Nephron progenitor cell (in vitro differentiated cells): ENCODE measurements at regions not wholly inside any gene's neighbourhood (a gene's known extent, or its start where the extent isn't known, plus 50 kb on each side); places are given as distances from the start of the nearest gene placed in this dataset.

Source experiments
- DNase-seq: peaks from one replicate; pipeline ENCODE4 v3.0.0; 2021
- H3K27ac Mint-ChIP-seq: 2 replicates; pipeline ENCODE4 v1.8.0; 2021; ENCODE audit warnings: mild to moderate bottlenecking, moderate library complexity, mixed read lengths
- H3K27me3 Mint-ChIP-seq: 2 replicates; pipeline ENCODE4 v1.8.0; 2021; ENCODE audit warnings: mild to moderate bottlenecking, low read depth, mixed read lengths; ENCODE audit not compliant: poor library complexity
- H3K36me3 Mint-ChIP-seq: 2 replicates; pipeline ENCODE4 v1.8.0; 2021; ENCODE audit warnings: low read depth, mixed read lengths
- H3K4me1 Mint-ChIP-seq: 2 replicates; pipeline ENCODE4 v1.8.0; 2021; ENCODE audit warnings: mixed read lengths
- H3K4me3 Mint-ChIP-seq: 2 replicates; pipeline ENCODE4 v1.8.0; 2021; ENCODE audit warnings: mild to moderate bottlenecking, moderate library complexity, mixed read lengths
- H3K9me3 Mint-ChIP-seq: 2 replicates; pipeline ENCODE4 v1.8.0; 2021; ENCODE audit warnings: mild to moderate bottlenecking, moderate library complexity, mixed read lengths
- TF ChIP-seq, protein P1 (sequence below): fragments of 200-600 bp; sonication (generic); IDR thresholded peaks from 2 replicates; pipeline ENCODE4 v1.5.0; 2021; ENCODE audit warnings: antibody characterized with exemption

DNA sequence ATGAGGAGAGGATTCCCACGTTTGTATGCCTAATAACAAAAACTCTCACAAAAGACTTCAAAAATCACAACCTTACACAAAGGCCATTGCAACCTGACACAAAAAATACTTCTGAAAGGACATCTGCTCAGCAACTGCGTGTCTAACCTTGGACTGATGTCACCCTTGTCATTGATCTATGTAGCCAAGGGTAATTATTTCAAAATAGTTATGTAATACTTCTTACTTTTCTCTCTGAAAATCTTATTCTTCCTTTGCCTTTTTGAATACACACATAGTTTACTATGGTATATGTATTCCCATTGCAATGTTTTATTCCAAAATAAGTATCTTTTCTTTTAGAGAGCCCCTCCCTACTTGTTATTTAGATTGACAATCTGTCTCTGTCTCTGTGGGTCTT lies 355.3 kb downstream of the MSX2 start:
- Mint-ChIP-seq H3K27me3 (peaks cover 2% of the 10 kb centered on the region), H3K9me3 (peaks cover 21% of the 10 kb centered on the region), H3K4me1 (no peaks in the 10 kb centered on the region), H3K27ac (no peak overlapping the region), H3K4me3 (no peak overlapping the region), H3K36me3 (no peaks in the 10 kb centered on the region)
- TF ChIP-seq, protein P1, sequence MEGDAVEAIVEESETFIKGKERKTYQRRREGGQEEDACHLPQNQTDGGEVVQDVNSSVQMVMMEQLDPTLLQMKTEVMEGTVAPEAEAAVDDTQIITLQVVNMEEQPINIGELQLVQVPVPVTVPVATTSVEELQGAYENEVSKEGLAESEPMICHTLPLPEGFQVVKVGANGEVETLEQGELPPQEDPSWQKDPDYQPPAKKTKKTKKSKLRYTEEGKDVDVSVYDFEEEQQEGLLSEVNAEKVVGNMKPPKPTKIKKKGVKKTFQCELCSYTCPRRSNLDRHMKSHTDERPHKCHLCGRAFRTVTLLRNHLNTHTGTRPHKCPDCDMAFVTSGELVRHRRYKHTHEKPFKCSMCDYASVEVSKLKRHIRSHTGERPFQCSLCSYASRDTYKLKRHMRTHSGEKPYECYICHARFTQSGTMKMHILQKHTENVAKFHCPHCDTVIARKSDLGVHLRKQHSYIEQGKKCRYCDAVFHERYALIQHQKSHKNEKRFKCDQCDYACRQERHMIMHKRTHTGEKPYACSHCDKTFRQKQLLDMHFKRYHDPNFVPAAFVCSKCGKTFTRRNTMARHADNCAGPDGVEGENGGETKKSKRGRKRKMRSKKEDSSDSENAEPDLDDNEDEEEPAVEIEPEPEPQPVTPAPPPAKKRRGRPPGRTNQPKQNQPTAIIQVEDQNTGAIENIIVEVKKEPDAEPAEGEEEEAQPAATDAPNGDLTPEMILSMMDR = no peak
- no peak for DNase-seq

DNA sequence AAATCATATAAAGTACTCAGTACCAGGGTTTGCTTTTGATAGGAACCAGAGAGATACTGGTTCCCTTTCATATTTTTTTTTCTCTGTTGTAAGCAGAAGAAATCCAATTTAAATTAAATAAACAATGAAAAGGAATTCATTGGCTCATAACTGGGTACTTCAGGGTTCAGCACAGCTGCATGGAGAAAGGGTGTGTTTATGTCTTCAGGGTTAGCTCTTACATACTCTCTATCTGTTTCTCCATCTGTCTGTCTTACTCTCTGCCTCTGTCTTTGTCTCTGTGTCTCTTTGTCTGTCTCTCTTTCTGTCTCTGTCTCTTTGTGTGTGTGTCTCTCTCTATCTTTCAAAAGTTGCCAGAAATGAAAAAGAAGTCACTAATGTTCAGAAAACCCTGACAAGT lies 345.9 kb downstream of the MSX2 start:
- H3K36me3 Mint-ChIP-seq = no peaks in the 10 kb centered on the region
- TF ChIP-seq, protein P1 = no peak
- no peaks in the 10 kb centered on the region for H3K4me1 Mint-ChIP-seq
- peaks cover 10% of the 10 kb centered on the region for H3K27me3 Mint-ChIP-seq
- peaks cover 10% of the 10 kb centered on the region for H3K9me3 Mint-ChIP-seq
- no peak overlapping the region for H3K27ac Mint-ChIP-seq
- no peak overlapping the region for H3K4me3 Mint-ChIP-seq
- DNase-seq = no peak

DNA sequence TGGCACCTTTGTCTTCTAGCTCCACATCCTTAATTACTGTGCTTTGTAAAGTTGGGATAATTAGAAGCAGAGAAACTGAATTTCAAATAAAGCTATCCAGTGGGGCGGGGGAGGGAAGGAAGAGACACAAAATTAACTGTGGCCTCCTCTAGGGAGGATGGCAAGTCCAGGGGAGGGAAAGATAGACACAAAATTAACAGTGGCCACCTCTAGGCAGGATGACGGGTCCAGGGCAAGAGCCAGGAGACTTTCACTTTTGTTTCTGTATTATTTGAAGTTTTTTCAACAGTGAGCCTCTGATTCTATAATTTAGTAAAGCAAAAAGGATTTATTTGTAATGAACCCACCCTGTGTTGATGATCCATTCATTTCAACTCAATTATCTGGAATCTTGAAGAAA lies 335.9 kb downstream of the MSX2 start:
- H3K4me3 Mint-ChIP-seq = peak overlapping the region; percentile 18
- H3K27me3 Mint-ChIP-seq = peaks cover 49% of the 10 kb centered on the region
- no peaks in the 10 kb centered on the region for H3K36me3 Mint-ChIP-seq
- no peak overlapping the region for H3K27ac Mint-ChIP-seq
- no peaks in the 10 kb centered on the region for H3K9me3 Mint-ChIP-seq
- no peak for DNase-seq
- peaks cover 12% of the 10 kb centered on the region for H3K4me1 Mint-ChIP-seq
- TF ChIP-seq, protein P1 = no peak

DNA sequence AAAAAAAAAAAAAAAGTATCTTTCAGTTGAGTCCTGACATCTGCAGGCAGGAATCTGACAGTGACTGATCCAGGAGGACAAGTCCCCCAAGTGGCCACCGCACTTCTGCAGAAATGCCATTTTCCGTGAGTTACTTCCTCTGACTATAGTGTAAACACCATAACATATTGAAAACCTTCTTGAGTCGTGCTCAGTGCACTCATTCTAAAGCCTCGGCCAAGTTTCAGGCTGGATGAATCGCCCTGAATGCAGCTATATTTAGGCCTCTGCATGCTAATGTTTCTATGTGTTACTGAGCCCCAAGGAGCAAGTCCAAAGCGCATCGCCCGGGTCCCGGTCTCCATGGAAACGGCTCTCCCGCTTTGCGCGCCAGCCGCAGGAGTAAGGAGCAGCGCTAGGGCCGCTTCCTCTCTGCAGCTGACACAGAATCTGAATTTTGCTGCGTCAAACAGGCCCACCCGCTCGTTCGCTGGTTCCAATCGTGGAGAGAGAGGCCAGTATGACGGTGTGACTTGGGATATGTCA lies 335.4 kb downstream of the MSX2 start:
- Mint-ChIP-seq H3K4me3 (peak overlapping the region; percentile 18), H3K4me1 (peaks cover 12% of the 10 kb centered on the region), H3K27me3 (peaks cover 52% of the 10 kb centered on the region), H3K9me3 (no peaks in the 10 kb centered on the region), H3K36me3 (no peaks in the 10 kb centered on the region), H3K27ac (no peak overlapping the region)
- peak; percentile 71 for DNase-seq
- TF ChIP-seq, protein P1 = no peak

DNA sequence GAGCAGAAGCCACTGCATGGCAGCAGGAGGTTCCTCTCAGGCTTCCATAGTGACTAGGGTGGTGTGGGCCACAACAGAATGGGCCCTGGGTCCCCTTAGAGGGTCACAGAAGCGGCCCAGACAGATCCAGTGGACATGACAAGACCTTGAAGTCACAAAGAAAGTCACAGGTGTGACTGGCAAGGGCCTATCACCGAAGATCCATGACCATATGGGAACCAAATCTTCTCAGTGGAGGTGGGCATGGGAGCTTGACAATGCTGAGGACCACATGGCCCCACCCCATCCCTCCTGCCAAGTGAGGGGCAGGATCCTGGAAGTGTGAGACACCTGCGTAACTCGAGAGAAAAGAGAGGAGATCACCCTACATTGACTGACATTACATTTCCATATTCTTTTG lies 332.4 kb downstream of the MSX2 start:
- peaks cover 64% of the 10 kb centered on the region for H3K27me3 Mint-ChIP-seq
- TF ChIP-seq, protein P1 = no peak
- no peak overlapping the region for H3K27ac Mint-ChIP-seq

DNA sequence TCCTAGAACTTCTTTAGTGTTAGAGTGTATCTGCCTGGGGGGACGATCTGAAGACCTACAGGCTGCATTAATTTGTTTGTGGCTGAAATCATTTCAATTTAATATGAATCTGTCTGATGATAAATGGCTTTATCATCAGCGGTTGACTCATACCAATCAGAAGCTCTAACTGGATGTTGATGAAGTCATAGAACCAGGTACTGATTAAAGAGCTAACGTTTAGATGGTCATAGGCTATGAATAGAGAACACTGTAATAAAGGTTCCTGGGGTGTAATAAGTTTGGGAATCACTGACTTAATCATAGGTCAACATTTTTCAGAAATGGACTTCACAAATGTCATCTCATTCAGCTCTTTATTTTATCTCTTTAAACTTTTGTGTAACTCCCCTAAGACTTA lies 329.9 kb downstream of the MSX2 start:
- Mint-ChIP-seq H3K4me3 (no peak overlapping the region), H3K27ac (no peak overlapping the region), H3K4me1 (no peaks in the 10 kb centered on the region), H3K36me3 (no peaks in the 10 kb centered on the region), H3K27me3 (peaks cover 49% of the 10 kb centered on the region), H3K9me3 (no peaks in the 10 kb centered on the region)
- no peak for DNase-seq
- TF ChIP-seq, protein P1 = no peak

More for the DNA sequence above, 332.4 kb downstream of the MSX2 start:
- H3K4me3 Mint-ChIP-seq = no peak overlapping the region
- H3K36me3 Mint-ChIP-seq = no peaks in the 10 kb centered on the region
- peaks cover 7% of the 10 kb centered on the region for H3K4me1 Mint-ChIP-seq
- H3K9me3 Mint-ChIP-seq = no peaks in the 10 kb centered on the region
- DNase-seq = no peak
